Ovary (tissue), 7 donors: ENCODE measurements at regions not wholly inside any gene's neighbourhood (a gene's known extent, or its start where the extent isn't known, plus 50 kb on each side); places are given as distances from the start of the nearest gene placed in this dataset.

Source experiments
- DNase-seq, 5 donors: peaks; one replicate each; pipeline ENCODE4 v3.0.0-alpha.2; 2019 to 2020
- H3K27ac ChIP-seq, 2 donors: fragments of 200-600 bp; one replicate each; pipeline versions ENCODE4 v1.5.1 to v1.8.0; 2019 to 2022
- H3K27me3 ChIP-seq: fragments of 200-600 bp; one replicate; pipeline ENCODE4 v1.8.0; 2022
- H3K36me3 ChIP-seq: fragments of 200-600 bp; sonication (generic); one replicate; pipeline ENCODE4 v1.5.1; 2019
- H3K4me1 ChIP-seq: one replicate; pipeline ENCODE4 v1.8.1; 2013; ENCODE audit warnings: mild to moderate bottlenecking, moderate library complexity; ENCODE audit not compliant: insufficient read depth
- H3K4me3 ChIP-seq: fragments of 200-600 bp; sonication (generic); one replicate; pipeline ENCODE4 v1.5.1; 2017
- H3K9me3 ChIP-seq, 2 donors: fragments of 200-600 bp in 1 of 2; sonication (generic) in 1 of 2; one replicate each; pipeline versions ENCODE4 v1.5.1 to v1.8.1; 2013 to 2019; ENCODE audit warnings: mild to moderate bottlenecking in 1 of 2, moderate library complexity in 1 of 2
- CTCF ChIP-seq, 3 donors: fragments of 450-650 bp in 2 of 3; fragments of 200-600 bp in 1 of 3; IDR thresholded peaks; one replicate each; pipeline versions ENCODE4 v1.5.1 to v1.8.0; 2016 to 2022; ENCODE audit warnings: antibody characterized with exemption in 3 of 3, mild to moderate bottlenecking in 1 of 3
- EP300 ChIP-seq: sonication (generic); formaldehyde crosslinking; IDR thresholded peaks from one replicate; pipeline ENCODE4 v1.6.1; 2017; ENCODE audit warnings: antibody characterized with exemption
- POLR2A ChIP-seq: fragments of 450-650 bp; IDR thresholded peaks from one replicate; pipeline ENCODE4 v1.6.1; 2017; ENCODE audit warnings: antibody characterized with exemption, mild to moderate bottlenecking, moderate library complexity
- WGBS, 3 donors: extraction: QIAGEN DNeasy Blood & Tissue Kit in 1 of 3; methylation state at CpG; one replicate each; pipeline versions ENCODE4 v1.1.5 to v1.1.7; 2013 to 2017; 5-methylcytosine and 5-hydroxymethylcytosine counted together
- intact Hi-C, 4 donors: fragments of 100-400 bp; cut with DNase I; formaldehyde crosslinking; loops; one replicate each; pipeline versions ENCODE4 v1.11.0 to v1.15.1; 2022 to 2023
- donor health status: DM: no; HTN: no; CAD: no; lungs with moderate emphysema.
- donor health status: DM: no; HTN: no; CAD: no.
- donor health status: Bipolar disorder and iron deficiency.
- donor health status: DM: no; HTN: no; CAD: no.
- donor health status: DM: yes; HTN: yes; CAD: no.

GRCh38 chr2:8116661-8117060 is 565.2 kb upstream of the ID2 start:
- no peak overlapping the region for H3K27ac ChIP-seq
- intact Hi-C loops, result no loop called here
- DNase-seq, result no peak
- no peaks in the 10 kb centered on the region for H3K27me3 ChIP-seq
- peaks cover 11% of the 10 kb centered on the region for H3K4me1 ChIP-seq
- H3K9me3 ChIP-seq, result no peaks in the 10 kb centered on the region
- TF ChIP-seq EP300 (no peak), POLR2A (no peak), CTCF (IDR thresholded peaks at IDR 0.05) (no peak)
- WGBS, 3 donors, result 82 to 91% (median 86%) methylated on average over 7 of the region's 7 CpGs
- no peak overlapping the region for H3K4me3 ChIP-seq
- H3K36me3 ChIP-seq, result no peaks in the 10 kb centered on the region

DNA sequence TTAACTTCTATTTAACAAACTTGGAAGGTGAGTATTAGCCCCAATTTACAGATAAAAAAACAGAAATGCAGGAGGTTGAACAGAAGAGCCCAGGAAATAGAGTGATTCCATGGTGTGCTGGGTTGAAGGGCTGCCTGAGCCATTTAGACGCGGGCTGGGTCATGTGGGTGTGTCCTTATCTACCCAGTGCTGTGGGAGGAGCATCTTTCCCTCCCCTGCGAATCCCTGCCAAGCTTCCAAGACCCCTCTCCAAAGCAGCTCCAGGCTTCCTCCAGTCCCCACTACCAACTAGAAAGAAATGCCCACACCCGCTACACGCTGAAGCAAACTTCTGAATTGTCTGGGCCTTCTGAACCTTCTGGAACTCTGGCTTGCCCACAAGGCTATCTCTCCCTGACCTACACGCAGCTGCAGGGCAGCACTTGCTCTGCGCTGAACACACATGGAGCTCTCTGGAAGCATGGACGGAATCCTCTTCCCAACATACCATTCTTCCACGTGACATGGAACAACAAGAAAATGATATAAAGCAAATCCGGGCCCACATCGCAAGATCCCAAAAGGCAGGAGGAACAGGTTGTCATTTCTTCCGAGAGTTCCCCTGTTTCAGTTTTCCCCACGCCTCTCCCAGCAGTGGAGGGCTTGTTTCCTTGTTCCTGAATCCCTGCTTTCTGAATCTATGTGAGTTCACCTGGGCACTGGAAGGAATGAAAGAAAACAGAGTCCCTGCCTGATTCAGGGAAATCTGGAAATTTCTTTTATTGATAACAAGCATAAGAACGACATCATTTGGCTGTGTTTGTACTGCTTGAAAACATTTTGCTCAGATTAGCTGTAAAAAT is 562.7 kb upstream of the ID2 start:
- Histone ChIP-seq H3K4me1 (peaks cover 11% of the 10 kb centered on the region), H3K4me3 (no peak overlapping the region), H3K36me3 (no peaks in the 10 kb centered on the region), H3K27me3 (no peaks in the 10 kb centered on the region), H3K27ac (peak overlapping the region; percentile 7 to 70), H3K9me3 (no peaks in the 10 kb centered on the region)
- DNase-seq, result peak in 1 of 5 donors; percentile 16
- no peak for TF ChIP-seq POLR2A
- TF ChIP-seq CTCF (IDR thresholded peaks at IDR 0.05), result no peak
- no peak for TF ChIP-seq EP300
- WGBS, 3 donors, result 77 to 80% (median 79%) methylated on average over 14 of the region's 14 CpGs
- intact Hi-C loops, result no loop called here

GRCh38 chr2:8119782-8120505 is 561.9 kb upstream of the ID2 start:
- WGBS, 3 donors, result 5 to 16% (median 6%) methylated on average over 9 of the region's 9 CpGs
- TF ChIP-seq POLR2A (no peak), CTCF (IDR thresholded peaks at IDR 0.05) (no peak), EP300 (no peak)
- Histone ChIP-seq H3K27ac (peak overlapping the region; percentile 14 to 70), H3K9me3 (no peaks in the 10 kb centered on the region), H3K4me1 (peaks cover 11% of the 10 kb centered on the region), H3K4me3 (no peak overlapping the region), H3K27me3 (no peaks in the 10 kb centered on the region), H3K36me3 (no peaks in the 10 kb centered on the region)
- intact Hi-C loops, result no loop called here
- peak in 2 of 5 donors; percentile 27 to 47 for DNase-seq

DNA sequence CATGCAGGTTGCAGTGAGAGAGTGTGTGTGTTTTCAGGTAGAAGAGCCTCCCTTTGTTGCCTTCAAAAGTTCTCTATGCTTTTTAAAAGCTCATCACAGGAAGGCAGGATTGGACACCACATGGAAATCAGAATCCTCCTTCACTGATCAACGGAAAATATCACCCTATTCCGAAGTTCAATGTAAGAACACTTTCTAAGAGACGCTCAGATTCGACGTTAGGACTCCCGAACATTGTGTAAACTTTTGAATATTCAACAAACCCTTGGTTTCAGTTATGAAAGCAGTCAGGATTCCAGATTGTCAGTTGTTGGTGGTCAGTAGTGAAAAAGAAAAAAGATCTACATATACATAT is 561.4 kb upstream of the ID2 start:
- Histone ChIP-seq H3K27me3 (no peaks in the 10 kb centered on the region), H3K9me3 (no peaks in the 10 kb centered on the region), H3K4me1 (peaks cover 11% of the 10 kb centered on the region), H3K36me3 (no peaks in the 10 kb centered on the region), H3K27ac (peak overlapping the region; percentile 14 to 70), H3K4me3 (no peak overlapping the region)
- TF ChIP-seq CTCF (IDR thresholded peaks at IDR 0.05), result no peak
- no peak for TF ChIP-seq POLR2A
- no peak for TF ChIP-seq EP300
- 32 to 62% (median 35%) methylated on average over 6 of the region's 6 CpGs for WGBS, 3 donors
- DNase-seq, result no peak
- intact Hi-C loops, result no loop called here
